ENCODE measurements at regions not wholly inside any gene's neighbourhood (a gene's known extent, or its start where the extent isn't known, plus 50 kb on each side); places are given as distances from the start of the nearest gene placed in this dataset.

GRCh38 chr7:83791737-83792136, 142.8 kb upstream of the SEMA3E start:
- no peak for TF ChIP-seq CTCF (conservative IDR thresholded peaks at IDR 0.05 in 1 of 2, IDR thresholded peaks at IDR 0.05 in 1 of 2; ENCODE audit: low read depth in 1 of 2, low read length in 2 of 2)
- TF ChIP-seq EZH2 (IDR thresholded peaks at IDR 0.05; ENCODE audit: low read length, missing control alignments) = no peak
